HFF-Myc (cell line): ENCODE measurements at regions not wholly inside any gene's neighbourhood (a gene's known extent, or its start where the extent isn't known, plus 50 kb on each side); places are given as distances from the start of the nearest gene placed in this dataset.

Experiments
- DNase-seq: peaks from one replicate; pipeline ENCODE4 v3.0.0-alpha.2; 2011; ENCODE audit warnings: low read depth; ENCODE audit errors: extremely low read depth
- H3K4me3 ChIP-seq: replicated peaks from 2 replicates; pipeline ENCODE4 v1.5.1; 2011; ENCODE audit warnings: low read depth, mild to moderate bottlenecking, control low read depth, low read length
- TF ChIP-seq, protein P1 (sequence below): IDR thresholded peaks from 2 replicates; pipeline ENCODE4 v1.5.1; 2012; ENCODE audit warnings: mild to moderate bottlenecking, low read depth, low read length, control low read depth; ENCODE audit errors: missing control alignments

DNA sequence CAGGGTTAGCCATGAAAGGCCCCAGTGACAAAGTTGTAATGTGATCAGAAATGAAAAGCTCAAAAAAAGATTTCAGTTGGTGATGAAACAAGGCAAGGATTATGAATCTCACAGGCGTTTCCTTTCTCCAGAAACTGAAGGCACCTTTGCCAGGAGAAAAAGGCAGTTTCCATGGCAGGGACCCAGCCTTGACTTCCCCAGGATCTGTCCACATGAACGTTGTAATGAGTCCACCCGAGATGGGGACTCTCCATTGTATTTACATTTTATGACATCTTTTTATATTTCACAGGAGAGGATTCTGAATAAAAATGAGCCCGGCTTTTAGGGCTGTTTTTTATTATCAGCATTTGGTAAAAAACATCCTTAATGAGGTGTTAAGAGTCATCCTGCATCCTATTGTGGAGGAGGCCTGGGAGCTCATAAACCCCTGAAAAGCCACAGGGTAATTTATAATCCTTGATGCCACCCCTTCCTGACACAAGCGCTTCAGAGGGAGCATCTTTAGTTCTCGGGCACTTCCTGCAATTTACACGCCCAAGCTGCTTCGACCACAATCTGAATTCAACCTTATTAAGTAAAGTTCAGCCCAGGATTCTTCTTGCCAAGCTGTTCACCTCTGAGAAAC, 74.1 kb upstream of the SALL4 start:
- TF ChIP-seq, protein P1, sequence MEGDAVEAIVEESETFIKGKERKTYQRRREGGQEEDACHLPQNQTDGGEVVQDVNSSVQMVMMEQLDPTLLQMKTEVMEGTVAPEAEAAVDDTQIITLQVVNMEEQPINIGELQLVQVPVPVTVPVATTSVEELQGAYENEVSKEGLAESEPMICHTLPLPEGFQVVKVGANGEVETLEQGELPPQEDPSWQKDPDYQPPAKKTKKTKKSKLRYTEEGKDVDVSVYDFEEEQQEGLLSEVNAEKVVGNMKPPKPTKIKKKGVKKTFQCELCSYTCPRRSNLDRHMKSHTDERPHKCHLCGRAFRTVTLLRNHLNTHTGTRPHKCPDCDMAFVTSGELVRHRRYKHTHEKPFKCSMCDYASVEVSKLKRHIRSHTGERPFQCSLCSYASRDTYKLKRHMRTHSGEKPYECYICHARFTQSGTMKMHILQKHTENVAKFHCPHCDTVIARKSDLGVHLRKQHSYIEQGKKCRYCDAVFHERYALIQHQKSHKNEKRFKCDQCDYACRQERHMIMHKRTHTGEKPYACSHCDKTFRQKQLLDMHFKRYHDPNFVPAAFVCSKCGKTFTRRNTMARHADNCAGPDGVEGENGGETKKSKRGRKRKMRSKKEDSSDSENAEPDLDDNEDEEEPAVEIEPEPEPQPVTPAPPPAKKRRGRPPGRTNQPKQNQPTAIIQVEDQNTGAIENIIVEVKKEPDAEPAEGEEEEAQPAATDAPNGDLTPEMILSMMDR: no peak
- no peak overlapping the region for H3K4me3 ChIP-seq
- DNase-seq: no peak

DNA sequence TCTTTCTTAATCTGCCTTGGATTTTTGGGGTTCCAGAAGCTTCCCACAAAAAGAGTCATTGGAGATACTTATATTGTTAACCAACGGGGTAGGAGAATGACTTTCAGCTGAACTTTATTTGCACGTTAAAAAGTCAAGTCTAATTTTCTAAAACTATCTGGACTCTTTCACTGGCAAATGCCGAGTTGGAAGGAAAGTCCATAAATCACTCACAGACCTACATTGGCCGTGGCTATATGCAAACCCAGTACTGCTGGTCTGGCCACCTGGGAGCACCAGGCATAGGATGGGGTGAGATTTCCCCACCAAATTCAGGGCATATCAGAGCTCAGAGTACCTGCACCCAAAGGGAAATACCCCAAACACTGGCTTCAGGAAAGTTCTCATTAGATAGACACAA, 71.3 kb upstream of the SALL4 start:
- no peak overlapping the region for H3K4me3 ChIP-seq
- TF ChIP-seq, protein P1: no peak
- no peak for DNase-seq

DNA sequence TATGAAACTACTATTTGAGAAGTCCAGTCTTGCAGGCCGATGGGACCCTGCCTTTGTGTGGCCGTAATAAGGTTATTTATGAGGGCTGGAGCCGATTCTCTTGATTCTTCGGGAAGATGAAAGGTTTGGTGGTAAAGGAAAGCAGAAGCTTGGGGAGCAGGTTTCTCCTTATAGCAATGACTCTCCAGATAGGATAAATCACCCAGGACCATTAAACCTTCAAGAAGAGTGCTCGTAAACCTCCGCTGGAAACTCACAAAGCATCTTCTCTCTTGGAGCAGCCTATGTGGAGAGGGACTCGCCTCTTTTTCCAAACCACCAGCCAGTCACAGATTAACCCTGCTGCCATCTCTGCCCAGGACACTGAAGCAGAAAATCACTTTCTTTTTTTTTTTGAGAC, 69.6 kb upstream of the SALL4 start:
- H3K4me3 ChIP-seq: no peak overlapping the region
- TF ChIP-seq, protein P1: no peak
- DNase-seq: no peak

DNA sequence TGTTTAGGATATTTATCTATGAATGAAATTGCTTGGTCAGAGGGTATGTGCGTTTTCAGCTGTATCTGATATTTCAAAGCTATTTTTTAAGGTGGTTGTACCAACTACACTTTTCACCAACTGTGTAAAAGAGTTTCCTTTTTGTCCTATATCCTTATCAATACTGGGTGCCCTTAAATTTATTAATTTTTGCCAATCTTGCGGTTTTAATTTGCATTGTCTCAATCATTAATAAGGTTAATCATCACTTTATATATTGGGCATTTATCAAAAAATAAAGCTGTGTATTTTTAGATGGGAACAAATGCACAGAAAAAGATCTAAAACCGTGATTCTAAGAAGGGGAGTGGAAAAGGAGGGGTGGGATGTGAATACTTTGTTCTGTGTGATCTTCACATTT, 66.7 kb upstream of the SALL4 start:
- DNase-seq: no peak
- no peak overlapping the region for H3K4me3 ChIP-seq
- TF ChIP-seq, protein P1: no peak

DNA sequence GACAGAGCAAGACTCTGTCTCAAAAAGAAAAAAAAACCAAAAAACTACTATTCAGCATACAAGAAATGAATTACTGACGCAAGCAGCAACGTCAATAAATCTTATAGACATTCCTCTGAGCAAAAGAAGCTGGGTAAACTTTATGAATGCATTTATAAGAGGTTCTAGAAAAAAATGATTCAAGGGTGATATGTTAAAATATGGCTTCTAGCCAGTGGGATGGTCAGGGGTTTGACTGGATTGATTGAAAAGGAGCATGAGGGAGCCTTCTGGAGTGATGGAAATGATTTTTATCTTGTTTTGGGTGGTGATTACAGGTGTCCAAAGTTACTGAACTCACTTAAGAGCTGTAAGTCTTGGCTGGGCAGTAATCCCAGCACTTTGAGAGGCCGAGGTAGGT, 64.9 kb upstream of the SALL4 start:
- DNase-seq: no peak
- H3K4me3 ChIP-seq: no peak overlapping the region
- TF ChIP-seq, protein P1: no peak

DNA sequence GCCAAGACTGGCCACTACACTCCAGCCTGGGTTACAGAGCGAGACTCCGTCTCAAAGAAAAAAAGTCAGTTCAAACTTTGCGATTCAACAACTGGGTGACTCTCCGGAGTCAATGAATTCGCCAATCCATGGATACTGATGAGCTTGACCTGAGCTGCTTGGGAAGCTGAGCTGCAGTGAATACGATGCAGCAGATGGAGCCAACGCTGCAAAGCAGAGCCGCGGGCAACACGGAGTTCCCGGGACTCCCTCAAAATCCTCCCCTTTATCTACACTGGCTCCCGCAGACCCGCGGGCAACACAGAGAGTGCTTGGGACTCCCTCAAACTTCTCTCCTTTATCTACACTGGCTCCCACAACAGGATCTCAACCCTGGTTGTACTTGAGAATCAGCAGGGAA, 62.6 kb upstream of the SALL4 start:
- H3K4me3 ChIP-seq: no peak overlapping the region
- DNase-seq: no peak
- TF ChIP-seq, protein P1: no peak

DNA sequence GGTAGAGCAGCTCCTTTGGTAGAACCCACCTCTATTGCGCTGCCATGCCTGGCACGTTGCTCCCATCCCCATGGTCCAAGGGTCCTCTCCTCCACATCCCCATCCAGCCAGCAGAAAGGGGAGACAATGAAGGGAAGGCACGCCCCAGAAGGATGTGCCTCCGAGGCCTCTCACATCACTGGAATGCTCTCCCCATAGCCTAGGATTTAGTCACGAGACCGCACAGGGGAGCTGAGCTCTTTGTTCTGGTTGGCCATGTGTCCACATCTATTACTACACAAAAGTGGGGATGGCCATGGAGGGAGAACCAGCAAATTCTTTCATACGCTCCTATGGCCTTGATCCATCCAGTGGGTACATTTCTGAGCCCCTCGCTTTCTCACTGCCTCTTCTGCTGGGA, 60.5 kb upstream of the SALL4 start:
- TF ChIP-seq, protein P1: no peak
- H3K4me3 ChIP-seq: no peak overlapping the region
- no peak for DNase-seq
